Liver (tissue), 8 donors: ENCODE measurements at regions not wholly inside any gene's neighbourhood (a gene's known extent, or its start where the extent isn't known, plus 50 kb on each side); places are given as distances from the start of the nearest gene placed in this dataset.

ENCODE experiments used
- DNase-seq: peaks from one replicate; pipeline ENCODE4 v3.0.0-alpha.2; 2017; ENCODE audit warnings: low spot score
- H3K27ac ChIP-seq, 2 donors: one replicate each; pipeline ENCODE4 v1.7.0; 2013; ENCODE audit warnings: inconsistent platforms in 2 of 2, low read length in 2 of 2, control low read depth in 1 of 2, low read depth in 1 of 2, mild to moderate bottlenecking in 1 of 2
- H3K27me3 ChIP-seq, 4 donors: one replicate each; pipeline versions ENCODE4 v1.6.1 to v1.7.0; 2013; ENCODE audit warnings: low read length in 3 of 4, inconsistent platforms in 1 of 4, mild to moderate bottlenecking in 1 of 4, moderate library complexity in 1 of 4; ENCODE audit not compliant: control insufficient read depth in 4 of 4, insufficient read depth in 4 of 4
- H3K36me3 ChIP-seq, 4 donors: one replicate each; pipeline versions ENCODE4 v1.6.1 to v1.7.0; 2013; ENCODE audit warnings: low read length in 3 of 4, mild to moderate bottlenecking in 3 of 4, low read depth in 1 of 4, moderate library complexity in 1 of 4; ENCODE audit not compliant: control insufficient read depth in 4 of 4, insufficient read depth in 3 of 4
- H3K4me1 ChIP-seq, 4 donors: one replicate each; pipeline versions ENCODE4 v1.6.1 to v1.7.0; 2013; ENCODE audit warnings: low read length in 3 of 4, mild to moderate bottlenecking in 3 of 4, moderate library complexity in 1 of 4; ENCODE audit not compliant: control insufficient read depth in 4 of 4, insufficient read depth in 4 of 4
- H3K4me3 ChIP-seq, 3 donors: one replicate each; pipeline versions ENCODE4 v1.6.1 to v1.7.0; 2013; ENCODE audit warnings: low read length in 3 of 3, control low read depth in 1 of 3, low read depth in 1 of 3, mild to moderate bottlenecking in 1 of 3
- H3K9ac ChIP-seq, 2 donors: one replicate each; pipeline ENCODE4 v1.7.0; 2013; ENCODE audit warnings: low read length in 2 of 2, mild to moderate bottlenecking in 2 of 2, moderate library complexity in 2 of 2, control low read depth in 1 of 2, low read depth in 1 of 2
- H3K9me3 ChIP-seq, 4 donors: one replicate each; pipeline versions ENCODE4 v1.6.1 to v1.7.0; 2013; ENCODE audit warnings: low read length in 3 of 4; ENCODE audit not compliant: control insufficient read depth in 4 of 4
- CTCF ChIP-seq: fragments of 150-350 bp; IDR thresholded peaks from 2 replicates; pipeline ENCODE4 v1.5.1; 2017; ENCODE audit warnings: improper control_type of control experiment, low read depth, low read length; ENCODE audit not compliant: missing input control
- EGR1 ChIP-seq, 2 donors: IDR thresholded peaks; 2 replicates each; pipeline ENCODE4 v1.6.1; 2016 to 2018; ENCODE audit warnings: antibody characterized with exemption in 2 of 2, low read depth in 2 of 2
- FOXA1 ChIP-seq: IDR thresholded peaks from 2 replicates; pipeline ENCODE4 v1.6.1; 2016; ENCODE audit warnings: antibody characterized with exemption
- GABPA ChIP-seq, 2 donors: IDR thresholded peaks in 1 of 2; conservative IDR thresholded peaks in 1 of 2; 2 replicates each; pipeline ENCODE4 v1.6.1; 2016; ENCODE audit warnings: antibody characterized with exemption in 2 of 2, mild to moderate bottlenecking in 1 of 2, moderate library complexity in 1 of 2
- HNF4A ChIP-seq, 2 donors: conservative IDR thresholded peaks; 2 replicates each; pipeline ENCODE4 v1.6.1; 2016; ENCODE audit warnings: antibody characterized with exemption in 2 of 2, mild to moderate bottlenecking in 2 of 2
- JUND ChIP-seq, 2 donors: IDR thresholded peaks; 2 replicates each; pipeline ENCODE4 v1.6.1; 2016; ENCODE audit warnings: antibody characterized with exemption in 2 of 2
- MAX ChIP-seq: IDR thresholded peaks from 2 replicates; pipeline ENCODE4 v1.6.1; 2016; ENCODE audit warnings: antibody characterized with exemption
- NR2F2 ChIP-seq: IDR thresholded peaks from 2 replicates; pipeline ENCODE4 v1.6.1; 2016; ENCODE audit warnings: antibody characterized with exemption
- RAD21 ChIP-seq, 2 donors: IDR thresholded peaks; 2 replicates each; pipeline ENCODE4 v1.6.1; 2016; ENCODE audit warnings: antibody characterized with exemption in 2 of 2, mild to moderate bottlenecking in 2 of 2
- RXRA ChIP-seq, 2 donors: IDR thresholded peaks; 2 replicates each; pipeline ENCODE4 v1.6.1; 2017 to 2018; ENCODE audit warnings: antibody characterized with exemption in 2 of 2, mild to moderate bottlenecking in 1 of 2
- SP1 ChIP-seq: IDR thresholded peaks from 2 replicates; pipeline ENCODE4 v1.6.1; 2018; ENCODE audit warnings: antibody characterized with exemption, mild to moderate bottlenecking
- TAF1 ChIP-seq: conservative IDR thresholded peaks from 2 replicates; pipeline ENCODE4 v1.6.1; 2016; ENCODE audit warnings: antibody characterized with exemption, mild to moderate bottlenecking
- YY1 ChIP-seq: IDR thresholded peaks from 2 replicates; pipeline ENCODE4 v1.6.1; 2016; ENCODE audit warnings: antibody characterized with exemption, mild to moderate bottlenecking
- ZBTB33 ChIP-seq: IDR thresholded peaks from 2 replicates; pipeline ENCODE4 v1.6.1; 2016; ENCODE audit warnings: antibody characterized with exemption
- WGBS: extraction: QIAGEN DNeasy Blood & Tissue Kit; methylation state at CpG from one replicate; pipeline ENCODE4 v1.1.7; 2013; 5-methylcytosine and 5-hydroxymethylcytosine counted together
- donor health status: healthy.
- donor health status: healthy.
- donor health status: healthy.
- donor health status: healthy.
- donor health status: healthy.

GRCh38 chr18:70468861-70469547 lies 180.2 kb downstream of the SOCS6 start:
- Histone ChIP-seq H3K4me3 (no peak overlapping the region), H3K27ac (no peak overlapping the region), H3K36me3 (no peaks in the 10 kb centered on the region), H3K9ac (no peak overlapping the region), H3K4me1 (peaks cover 0 to 6% (median 4%) of the 10 kb centered on the region in 4 donors), H3K9me3 (no peaks in the 10 kb centered on the region), H3K27me3 (no peaks in the 10 kb centered on the region)
- no peak for TF ChIP-seq GABPA (IDR thresholded peaks at IDR 0.05 in 1 of 2, conservative IDR thresholded peaks at IDR 0.05 in 1 of 2)
- no peak for TF ChIP-seq HNF4A (conservative IDR thresholded peaks at IDR 0.05)
- TF ChIP-seq SP1: no peak
- TF ChIP-seq JUND (IDR thresholded peaks at IDR 0.05): no peak
- WGBS: 84% methylated on average over 5 of the region's 5 CpGs
- no peak for DNase-seq

GRCh38 chr18:70464343-70465114 lies 175.7 kb downstream of the SOCS6 start:
- H3K4me3 ChIP-seq: peak overlapping the region in 2 of 3 donors; percentile 44 to 47
- TF ChIP-seq CTCF (peak; percentile 36), RXRA (IDR thresholded peaks at IDR 0.05) (peak; percentile 36 to 38), MAX (no peak), TAF1 (no peak), RAD21 (IDR thresholded peaks at IDR 0.05) (peak; percentile 60 to 63), HNF4A (conservative IDR thresholded peaks at IDR 0.05) (peak; percentile 27 to 39), YY1 (no peak), SP1 (peak; percentile 56), FOXA1 (no peak)
- no peak overlapping the region for H3K9ac ChIP-seq
- peak; percentile 72 for DNase-seq
- peaks cover 0 to 6% (median 4%) of the 10 kb centered on the region in 4 donors for H3K4me1 ChIP-seq
- no peaks in the 10 kb centered on the region for H3K36me3 ChIP-seq
- peak overlapping the region in 1 of 2 donors; percentile 31 for H3K27ac ChIP-seq
- WGBS: 16% methylated on average over 18 of the region's 18 CpGs
- no peaks in the 10 kb centered on the region for H3K27me3 ChIP-seq
- no peaks in the 10 kb centered on the region for H3K9me3 ChIP-seq

- H3K9ac ChIP-seq: no peak overlapping the region
- no peak overlapping the region for H3K4me3 ChIP-seq
- no peaks in the 10 kb centered on the region for H3K36me3 ChIP-seq
- no peaks in the 10 kb centered on the region for H3K27me3 ChIP-seq
- no peak overlapping the region for H3K27ac ChIP-seq
- no peak for DNase-seq
- TF ChIP-seq CTCF (no peak), GABPA (IDR thresholded peaks at IDR 0.05 in 1 of 2, conservative IDR thresholded peaks at IDR 0.05 in 1 of 2) (no peak), FOXA1 (no peak), ZBTB33 (no peak), NR2F2 (no peak), RAD21 (IDR thresholded peaks at IDR 0.05) (no peak), EGR1 (IDR thresholded peaks at IDR 0.05; ENCODE audit: low read depth in 2 of 2) (no peak), TAF1 (no peak), YY1 (no peak), RXRA (IDR thresholded peaks at IDR 0.05) (no peak)
- 95% methylated on average over 6 of the region's 6 CpGs for WGBS
- no peaks in the 10 kb centered on the region for H3K9me3 ChIP-seq
- H3K4me1 ChIP-seq: peaks cover 0 to 6% (median 4%) of the 10 kb centered on the region in 4 donors
Observed at GRCh38 chr18:70463085-70463484, 174.2 kb downstream of the SOCS6 start.
